ENCODE measurements at regions not wholly inside any gene's neighbourhood (a gene's known extent, or its start where the extent isn't known, plus 50 kb on each side); places are given as distances from the start of the nearest gene placed in this dataset.

GRCh38 chr15:95146481-95146880 lies 915.1 kb downstream of the MCTP2 start:
- ATAC-seq: no peak
- H3K4me3 ChIP-seq: no peak overlapping the region
- H3K9me3 ChIP-seq: no peaks in the 10 kb centered on the region
- H3K27me3 ChIP-seq: no peaks in the 10 kb centered on the region
- no peak overlapping the region for H3K27ac ChIP-seq
- H3K36me3 ChIP-seq: no peaks in the 10 kb centered on the region
- intact Hi-C loops (cut with DNase I): no loop called here
- H3K4me1 ChIP-seq: no peaks in the 10 kb centered on the region
- no peak for DNase-seq
- TF ChIP-seq CTCF (IDR thresholded peaks at IDR 0.05): no peak

GRCh38 chr15:95148183-95148582 lies 916.8 kb downstream of the MCTP2 start:
- no peaks in the 10 kb centered on the region for H3K27me3 ChIP-seq
- no peak for TF ChIP-seq CTCF (IDR thresholded peaks at IDR 0.05)
- intact Hi-C loops (cut with DNase I): no loop called here
- H3K9me3 ChIP-seq: peaks cover 0 to 4% of the 10 kb centered on the region in 2 donors
- H3K27ac ChIP-seq: no peak overlapping the region
- H3K36me3 ChIP-seq: no peaks in the 10 kb centered on the region
- DNase-seq: no peak
- no peak for ATAC-seq
- no peak overlapping the region for H3K4me3 ChIP-seq
- no peaks in the 10 kb centered on the region for H3K4me1 ChIP-seq

- no peak for DNase-seq
- ATAC-seq: no peak
- H3K27ac ChIP-seq: no peak overlapping the region
- no peak overlapping the region for H3K4me3 ChIP-seq
- H3K36me3 ChIP-seq: no peaks in the 10 kb centered on the region
- peaks cover 0 to 7% of the 10 kb centered on the region in 2 donors for H3K9me3 ChIP-seq
- no peaks in the 10 kb centered on the region for H3K27me3 ChIP-seq
- H3K4me1 ChIP-seq: no peaks in the 10 kb centered on the region
- intact Hi-C loops (cut with DNase I): no loop called here
- no peak for TF ChIP-seq CTCF (IDR thresholded peaks at IDR 0.05)
Measured at GRCh38 chr15:95149036-95149435, 917.7 kb downstream of the MCTP2 start.

GRCh38 chr15:95149771-95150170 lies 918.4 kb downstream of the MCTP2 start:
- intact Hi-C loops (cut with DNase I): no loop called here
- Histone ChIP-seq H3K27ac (no peak overlapping the region), H3K9me3 (peaks cover 0 to 7% of the 10 kb centered on the region in 2 donors), H3K4me3 (no peak overlapping the region), H3K4me1 (no peaks in the 10 kb centered on the region), H3K27me3 (no peaks in the 10 kb centered on the region), H3K36me3 (no peaks in the 10 kb centered on the region)
- no peak for ATAC-seq
- no peak for DNase-seq
- TF ChIP-seq CTCF (IDR thresholded peaks at IDR 0.05): no peak

GRCh38 chr15:95150466-95150865 lies 919.1 kb downstream of the MCTP2 start:
- Histone ChIP-seq H3K27ac (no peak overlapping the region), H3K27me3 (no peaks in the 10 kb centered on the region), H3K4me3 (no peak overlapping the region), H3K9me3 (peaks cover 0 to 10% of the 10 kb centered on the region in 2 donors), H3K36me3 (no peaks in the 10 kb centered on the region), H3K4me1 (no peaks in the 10 kb centered on the region)
- ATAC-seq (no peak), DNase-seq (no peak)
- no peak for TF ChIP-seq CTCF (IDR thresholded peaks at IDR 0.05)
- intact Hi-C loops (cut with DNase I): no loop called here
